ENCODE measurements at regions not wholly inside any gene's neighbourhood (a gene's known extent, or its start where the extent isn't known, plus 50 kb on each side); places are given as distances from the start of the nearest gene placed in this dataset.
"Not testable (repeated sequence)": the region's sequence is repeated elsewhere in the genome, so short reads cannot be mapped to it uniquely, and the experiment has no call there.

GRCh38 chr11:123378096-123378495 lies 52.0 kb upstream of the GRAMD1B start:
- no peak for DNase-seq

DNA sequence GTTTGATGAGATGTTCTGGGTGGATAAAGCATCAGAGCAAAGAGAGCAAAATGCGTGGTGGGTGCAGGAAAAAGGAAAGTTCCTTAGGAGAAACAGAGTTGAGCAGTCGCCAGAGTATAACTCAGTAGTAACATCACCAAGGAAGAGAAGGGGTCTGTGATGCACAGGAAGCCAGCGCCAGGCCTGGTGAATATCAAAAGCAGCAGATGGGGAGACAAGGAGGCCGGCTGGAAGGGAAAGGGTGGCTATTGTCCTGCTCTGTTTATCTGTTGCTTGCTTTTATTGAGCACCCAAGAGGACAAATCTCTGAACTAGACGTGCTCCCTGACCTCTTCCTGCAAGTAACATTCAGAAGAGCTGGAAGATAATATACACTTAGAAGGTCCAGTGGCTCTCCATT lies 52.7 kb upstream of the GRAMD1B start:
- no peak for DNase-seq

- no peak for DNase-seq
Measured at GRCh38 chr11:123375832-123376231, 54.2 kb upstream of the GRAMD1B start.

DNA sequence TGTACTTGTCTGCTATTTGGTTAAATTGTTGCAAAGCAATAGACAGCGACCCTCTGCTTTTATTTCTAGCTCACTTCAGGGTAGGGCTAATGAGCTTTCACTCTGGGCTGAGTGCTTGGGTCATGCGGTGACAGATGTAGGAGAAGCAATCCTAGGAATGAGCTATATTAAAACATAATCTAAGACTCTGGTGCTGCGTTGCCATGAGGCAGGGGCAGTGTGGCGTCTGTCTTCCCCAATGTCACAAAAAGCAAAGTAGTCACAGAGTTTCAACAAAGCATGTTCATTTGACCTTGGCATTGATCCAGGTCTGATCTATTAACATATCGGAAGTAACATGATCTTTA lies 55.5 kb upstream of the GRAMD1B start:
- no peak for DNase-seq

DNA sequence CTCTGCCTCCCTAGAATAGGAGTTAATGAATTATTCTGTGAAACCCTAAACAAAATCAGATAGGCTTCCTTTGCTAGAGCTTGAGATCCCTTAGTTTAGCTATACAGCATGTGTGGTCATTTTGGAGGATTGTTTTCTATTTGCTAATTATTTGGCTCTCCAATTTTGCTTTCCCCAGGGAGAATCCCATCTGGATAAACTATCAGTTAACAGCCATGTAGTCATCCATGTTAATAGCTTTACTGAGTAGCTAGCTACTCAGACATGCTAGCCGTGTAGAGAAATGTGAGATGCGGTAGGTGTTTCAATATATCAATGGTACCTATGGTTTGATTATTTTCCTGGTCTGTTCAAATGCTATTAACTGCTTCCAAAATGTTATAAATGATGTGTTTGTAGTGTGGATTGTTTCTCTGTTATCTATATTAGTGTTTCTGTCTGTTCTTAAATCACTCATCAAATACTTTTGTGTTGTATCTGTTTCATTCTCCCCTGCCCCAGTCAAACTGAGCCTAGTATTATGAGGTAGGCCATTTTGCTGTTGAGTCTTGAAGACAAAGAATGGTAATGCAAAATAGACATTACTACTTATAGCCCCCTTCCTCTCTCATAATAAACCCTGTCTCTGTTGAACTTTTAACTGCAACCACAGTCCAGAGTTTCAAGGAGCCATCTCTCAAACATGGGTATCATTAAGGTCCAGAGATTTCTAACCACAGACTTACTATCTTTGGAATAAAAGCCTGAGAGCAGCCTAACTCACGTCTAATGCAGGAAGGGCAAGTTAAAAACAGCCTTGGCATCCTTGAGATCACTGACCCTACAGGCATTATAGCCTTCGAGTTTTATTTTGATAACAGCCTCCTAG lies 56.1 kb upstream of the GRAMD1B start:
- DNase-seq = no peak

GRCh38 chr11:123371506-123372297 lies 58.4 kb upstream of the GRAMD1B start:
- no peak for DNase-seq

GRCh38 chr11:123366924-123367323 lies 63.1 kb upstream of the GRAMD1B start:
- DNase-seq = no peak

DNA sequence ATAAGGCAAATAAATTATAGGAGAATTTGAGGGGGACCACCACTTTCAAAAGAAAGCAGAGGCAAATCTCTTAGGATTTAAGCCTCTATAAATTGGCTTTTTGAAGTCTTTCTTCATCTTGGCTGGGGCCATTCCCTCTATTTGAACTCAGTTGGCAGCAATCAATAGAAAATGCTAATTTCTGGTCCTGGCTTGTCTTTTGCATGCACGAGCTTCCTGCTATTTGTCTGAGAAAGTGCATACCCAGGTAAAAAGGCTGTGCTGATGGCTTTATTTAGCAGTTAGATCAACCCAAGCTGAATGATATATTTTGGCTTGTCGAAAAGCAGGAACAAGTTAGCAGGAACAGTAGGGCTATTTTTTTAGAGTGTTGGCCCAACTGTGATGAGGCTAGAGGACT lies 64.1 kb upstream of the GRAMD1B start:
- no peak for DNase-seq

DNA sequence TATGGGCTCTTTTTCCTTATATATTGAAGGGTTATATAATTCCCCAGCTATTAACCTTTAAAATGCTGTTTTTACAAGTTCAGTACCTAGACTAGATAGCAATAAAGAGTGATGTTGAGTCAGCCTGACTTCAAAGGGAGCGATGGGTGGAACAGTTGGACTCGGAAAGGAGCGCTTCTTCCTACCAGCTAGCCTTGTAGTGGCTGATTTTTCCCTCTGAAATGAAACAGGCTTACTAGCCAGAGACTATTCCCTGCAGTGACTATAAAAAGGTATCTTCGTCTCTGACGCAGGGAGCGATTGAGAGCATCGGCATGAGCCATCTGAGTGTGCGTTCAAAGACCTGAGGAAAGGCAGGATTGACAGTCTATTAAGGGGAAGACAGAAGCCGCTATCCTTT lies 66.0 kb upstream of the GRAMD1B start:
- DNase-seq = no peak

DNA sequence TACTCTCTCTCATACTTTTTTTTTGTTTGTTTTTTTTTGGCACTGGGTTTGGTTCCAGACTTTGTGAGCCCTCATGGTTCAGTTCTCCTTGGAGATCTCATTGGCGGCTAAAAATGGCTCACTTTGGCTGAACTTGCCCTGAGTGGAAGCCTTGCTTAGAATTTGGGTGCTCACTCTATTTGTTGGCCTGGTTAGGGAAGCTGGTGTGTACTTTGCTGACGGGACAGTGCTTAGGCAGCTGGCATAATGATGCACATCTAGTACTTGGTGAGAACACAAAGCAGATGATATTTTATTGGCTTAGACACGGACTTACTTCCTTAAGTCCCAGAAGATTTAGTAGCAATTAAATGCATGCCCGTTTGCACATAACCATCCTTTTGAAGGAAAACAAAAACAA lies 66.5 kb upstream of the GRAMD1B start:
- no peak for DNase-seq

GRCh38 chr11:123362941-123363340 lies 67.1 kb upstream of the GRAMD1B start:
- peak; percentile 20 for DNase-seq

DNA sequence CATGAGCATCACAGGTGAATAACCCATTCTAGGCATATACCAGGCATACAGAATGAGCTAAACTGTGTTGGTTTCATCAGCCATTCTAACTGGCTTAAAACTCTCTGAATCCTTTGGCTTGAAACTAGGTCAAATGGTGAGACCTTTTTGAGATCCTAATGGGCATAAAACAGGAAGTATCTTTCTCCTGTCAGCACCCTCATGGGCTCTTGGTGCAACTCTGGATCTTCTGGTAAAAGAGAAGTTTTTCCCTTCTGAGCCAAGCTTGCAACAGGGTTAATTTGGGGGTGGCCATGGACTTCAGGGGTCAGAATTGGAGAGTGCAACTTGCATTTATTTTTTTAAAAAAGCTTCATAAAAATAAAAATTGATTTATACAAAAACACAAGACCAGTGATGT lies 67.9 kb upstream of the GRAMD1B start:
- DNase-seq = peak; percentile 34

DNA sequence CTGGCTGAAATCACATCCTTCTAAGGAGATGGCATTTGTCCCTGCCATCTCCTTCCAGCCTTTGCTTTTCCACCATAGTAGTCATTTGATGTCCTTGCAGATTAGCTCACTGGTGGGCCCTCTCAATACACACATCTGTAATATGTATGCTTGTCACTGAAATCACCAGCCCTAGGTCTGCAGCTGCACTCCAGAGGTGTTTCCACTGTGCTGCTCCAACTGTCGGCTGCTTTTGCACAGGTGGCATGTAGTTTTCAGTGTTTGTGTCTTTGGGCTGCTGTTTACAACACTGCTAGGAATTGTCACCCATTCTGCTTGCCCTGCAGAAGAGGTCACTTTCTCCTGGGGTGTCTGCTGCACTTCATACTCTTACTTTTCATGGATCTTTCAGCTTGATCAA lies 69.0 kb upstream of the GRAMD1B start:
- DNase-seq = no peak

GRCh38 chr11:123360267-123360936 lies 69.7 kb upstream of the GRAMD1B start:
- no peak for DNase-seq

DNA sequence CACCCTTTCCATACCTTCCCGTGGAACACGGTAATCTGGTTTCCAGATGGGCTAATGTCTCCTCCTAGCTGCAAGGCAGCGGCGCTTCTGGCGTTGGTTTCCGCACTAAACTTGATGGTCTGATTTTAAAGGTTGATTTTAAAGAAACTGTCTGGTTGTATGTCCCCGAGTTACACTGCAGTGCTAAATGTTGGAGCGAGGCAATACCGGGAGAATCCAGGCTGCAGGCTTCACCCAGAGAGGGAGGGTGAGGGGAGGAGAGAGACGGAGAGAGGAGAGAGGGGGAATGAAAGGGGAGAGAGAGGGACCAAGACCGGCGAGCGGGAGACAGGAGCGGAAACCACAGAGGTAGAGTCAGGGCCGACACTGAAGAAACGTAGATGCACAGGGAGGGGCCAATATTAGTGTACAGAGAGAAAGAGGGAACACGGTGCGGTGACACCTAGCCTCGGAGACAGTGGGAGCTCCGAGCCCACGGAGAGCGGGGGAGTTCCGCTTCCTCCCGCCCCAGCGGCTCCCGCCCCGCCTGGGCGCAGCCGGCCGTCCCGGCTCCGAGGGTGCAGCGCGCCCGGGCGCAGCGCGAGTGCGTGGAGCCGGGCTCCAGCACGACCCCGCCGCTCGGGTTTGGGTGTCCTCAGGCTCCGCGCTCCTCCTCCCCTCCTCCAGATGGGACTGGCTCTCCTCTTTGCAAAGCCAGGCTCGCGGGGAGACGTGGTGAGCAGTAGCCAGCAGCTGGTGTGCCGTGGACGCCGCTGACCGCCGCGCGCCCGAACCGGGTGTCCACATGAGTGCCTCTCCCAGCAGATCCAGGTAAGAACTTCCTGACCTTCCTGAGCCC lies 71.9 kb upstream of the GRAMD1B start:
- DNase-seq = peak; percentile 9

- DNase-seq = no peak
Measured at GRCh38 chr11:123357353-123357989, 72.6 kb upstream of the GRAMD1B start.

GRCh38 chr11:123356539-123356938 lies 73.5 kb upstream of the GRAMD1B start:
- no peak for DNase-seq

DNA sequence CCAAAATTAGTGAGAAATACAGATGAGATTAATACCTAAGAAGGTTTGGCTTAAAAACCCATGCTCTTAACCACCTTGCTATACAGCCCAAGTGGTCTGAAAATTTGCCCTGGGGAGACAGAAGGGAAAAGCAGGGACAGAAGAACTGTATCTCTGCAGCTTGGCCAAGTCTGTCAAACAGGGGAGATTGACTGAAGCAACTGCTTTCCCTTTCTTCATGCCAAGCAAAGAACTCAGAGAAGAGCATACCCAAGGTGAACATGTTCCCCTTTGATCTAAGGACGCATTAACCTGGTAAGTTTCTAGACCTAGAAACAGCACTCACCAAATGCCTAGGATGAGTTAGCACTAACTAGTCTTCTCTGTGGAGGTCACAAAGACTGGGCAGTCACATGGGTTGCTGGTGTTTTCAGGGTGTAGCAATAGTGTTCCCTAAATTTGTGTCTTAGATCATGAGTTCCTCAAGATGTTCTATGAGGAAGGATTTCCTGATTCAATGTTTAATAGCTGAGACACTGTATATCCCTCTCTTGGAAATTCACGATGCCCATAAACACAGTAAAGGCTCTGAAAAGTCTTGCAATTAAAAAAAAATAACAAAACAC lies 75.6 kb upstream of the GRAMD1B start:
- no peak for DNase-seq

GRCh38 chr11:123351375-123351774 lies 78.7 kb upstream of the GRAMD1B start:
- no peak for DNase-seq

- no peak for DNase-seq
Measured at GRCh38 chr11:123349382-123349781, 80.7 kb upstream of the GRAMD1B start.

DNA sequence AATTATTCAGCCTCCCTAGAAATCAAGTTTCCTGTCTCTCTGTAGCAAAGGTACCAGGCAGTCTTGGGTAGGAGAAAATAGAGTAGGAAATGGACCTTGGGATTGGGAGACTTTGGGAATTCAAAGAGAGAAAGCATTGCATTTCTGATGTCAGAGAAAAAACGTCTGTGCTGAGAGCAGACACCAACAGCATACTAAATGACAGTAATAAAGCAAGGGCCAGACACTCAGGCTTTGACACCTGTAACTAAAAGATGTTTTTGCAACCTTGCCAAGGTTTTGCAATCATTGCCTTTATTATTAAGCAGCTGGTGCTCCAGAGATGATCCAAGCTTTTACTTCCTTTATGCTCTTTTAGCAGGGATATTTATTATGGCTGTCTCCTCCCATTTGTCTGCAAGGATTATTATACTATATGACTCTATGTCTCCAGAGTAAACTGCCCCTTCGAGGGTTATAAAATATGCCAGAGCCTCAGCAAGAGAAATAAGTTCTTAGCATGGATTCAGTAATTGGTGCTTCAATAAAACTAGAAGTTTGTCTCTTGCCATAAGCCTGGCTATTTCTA lies 85.2 kb upstream of the GRAMD1B start:
- no peak for DNase-seq

DNA sequence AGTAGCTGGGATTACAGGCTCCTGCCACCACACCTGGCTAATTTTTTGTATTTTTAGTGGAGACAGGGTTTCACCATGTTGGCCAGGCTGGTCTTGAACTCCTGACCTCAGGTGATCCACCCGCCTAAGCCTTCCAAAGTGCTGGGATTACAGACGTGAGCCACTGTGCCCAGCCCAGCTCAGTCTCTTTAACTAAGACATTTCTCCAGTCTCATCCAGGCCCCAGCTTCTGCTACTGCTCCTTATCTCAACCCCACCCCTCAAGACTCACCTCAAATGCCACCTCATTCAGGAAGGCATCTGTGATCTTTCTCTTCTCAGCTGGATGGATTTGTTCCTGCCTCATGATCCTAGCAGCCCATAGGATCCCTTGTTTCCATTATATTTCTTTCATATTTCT lies 85.9 kb upstream of the GRAMD1B start:
- DNase-seq = not testable (repeated sequence)

Data from suppressor macrophage treated with lipopolysaccharide for 4 hours (primary cell).